ENCODE measurements at regions not wholly inside any gene's neighbourhood (a gene's known extent, or its start where the extent isn't known, plus 50 kb on each side); places are given as distances from the start of the nearest gene placed in this dataset.

- Histone ChIP-seq H3K9ac (no peak overlapping the region), H3K4me2 (no peak overlapping the region), H3K79me2 (ENCODE audit: insufficient read depth, low read depth) (no peaks in the 10 kb centered on the region), H3K4me1 (ENCODE audit: low read depth, poor library complexity, severe bottlenecking) (no peaks in the 10 kb centered on the region), H3K27ac (no peak overlapping the region), H3K4me3 (IDR thresholded peaks at IDR 0.05; ENCODE audit: insufficient read depth, low read depth, low read length) (no peak overlapping the region), H2AFZ (ENCODE audit: low read depth) (no peak overlapping the region), H4K20me1 (ENCODE audit: insufficient read depth) (no peaks in the 10 kb centered on the region), H3K27me3 (ENCODE audit: insufficient read depth, low read depth) (no peaks in the 10 kb centered on the region), H3K36me3 (ENCODE audit: insufficient read depth) (no peaks in the 10 kb centered on the region)
- TF ChIP-seq CTCF (conservative IDR thresholded peaks at IDR 0.05; ENCODE audit: low read depth, low read length): no peak
Measured at GRCh38 chr10:35888400-35888799, 246.3 kb upstream of the FZD8 start.

GRCh38 chr10:35887685-35888084 is 245.6 kb upstream of the FZD8 start:
- Histone ChIP-seq H3K36me3 (ENCODE audit: insufficient read depth) (no peaks in the 10 kb centered on the region), H4K20me1 (ENCODE audit: insufficient read depth) (no peaks in the 10 kb centered on the region), H3K4me3 (IDR thresholded peaks at IDR 0.05; ENCODE audit: insufficient read depth, low read depth, low read length) (no peak overlapping the region), H2AFZ (ENCODE audit: low read depth) (no peak overlapping the region), H3K79me2 (ENCODE audit: insufficient read depth, low read depth) (no peaks in the 10 kb centered on the region), H3K27ac (no peak overlapping the region), H3K9ac (no peak overlapping the region), H3K4me1 (ENCODE audit: low read depth, poor library complexity, severe bottlenecking) (no peaks in the 10 kb centered on the region), H3K4me2 (no peak overlapping the region), H3K27me3 (ENCODE audit: insufficient read depth, low read depth) (no peaks in the 10 kb centered on the region)
- no peak for TF ChIP-seq CTCF (conservative IDR thresholded peaks at IDR 0.05; ENCODE audit: low read depth, low read length)

GRCh38 chr10:35885076-35885475 is 243.0 kb upstream of the FZD8 start:
- Histone ChIP-seq H3K36me3 (ENCODE audit: insufficient read depth) (no peaks in the 10 kb centered on the region), H2AFZ (ENCODE audit: low read depth) (no peak overlapping the region), H3K27ac (no peak overlapping the region), H3K4me2 (no peak overlapping the region), H3K9ac (no peak overlapping the region), H3K4me1 (ENCODE audit: low read depth, poor library complexity, severe bottlenecking) (no peaks in the 10 kb centered on the region), H3K4me3 (IDR thresholded peaks at IDR 0.05; ENCODE audit: insufficient read depth, low read depth, low read length) (no peak overlapping the region), H4K20me1 (ENCODE audit: insufficient read depth) (no peaks in the 10 kb centered on the region), H3K79me2 (ENCODE audit: insufficient read depth, low read depth) (no peaks in the 10 kb centered on the region), H3K27me3 (ENCODE audit: insufficient read depth, low read depth) (no peaks in the 10 kb centered on the region)
- no peak for TF ChIP-seq CTCF (conservative IDR thresholded peaks at IDR 0.05; ENCODE audit: low read depth, low read length)

- H4K20me1 ChIP-seq (ENCODE audit: insufficient read depth): no peaks in the 10 kb centered on the region
- no peak overlapping the region for H2AFZ ChIP-seq (ENCODE audit: low read depth)
- TF ChIP-seq CTCF (conservative IDR thresholded peaks at IDR 0.05; ENCODE audit: low read depth, low read length): no peak
- H3K4me3 ChIP-seq (IDR thresholded peaks at IDR 0.05; ENCODE audit: insufficient read depth, low read depth, low read length): no peak overlapping the region
- H3K9ac ChIP-seq: no peak overlapping the region
- no peaks in the 10 kb centered on the region for H3K27me3 ChIP-seq (ENCODE audit: insufficient read depth, low read depth)
- no peaks in the 10 kb centered on the region for H3K79me2 ChIP-seq (ENCODE audit: insufficient read depth, low read depth)
- no peaks in the 10 kb centered on the region for H3K4me1 ChIP-seq (ENCODE audit: low read depth, poor library complexity, severe bottlenecking)
- no peaks in the 10 kb centered on the region for H3K36me3 ChIP-seq (ENCODE audit: insufficient read depth)
- no peak overlapping the region for H3K27ac ChIP-seq
- no peak overlapping the region for H3K4me2 ChIP-seq
Measured at GRCh38 chr10:35884657-35885071, 242.6 kb upstream of the FZD8 start.

Data from KMS-11 (cell line).